GM21367 (cell line): ENCODE measurements at regions not wholly inside any gene's neighbourhood (a gene's known extent, or its start where the extent isn't known, plus 50 kb on each side); places are given as distances from the start of the nearest gene placed in this dataset.
A peak's percentile ranks its signal among the peaks of the same experiment; 100 is the strongest.

Experiments used
- ATAC-seq: cut with Tn5 transposase; IDR thresholded peaks from one replicate; pipeline ENCODE4 v1.9.1; 2021; ENCODE audit not compliant: unreplicated experiment

DNA sequence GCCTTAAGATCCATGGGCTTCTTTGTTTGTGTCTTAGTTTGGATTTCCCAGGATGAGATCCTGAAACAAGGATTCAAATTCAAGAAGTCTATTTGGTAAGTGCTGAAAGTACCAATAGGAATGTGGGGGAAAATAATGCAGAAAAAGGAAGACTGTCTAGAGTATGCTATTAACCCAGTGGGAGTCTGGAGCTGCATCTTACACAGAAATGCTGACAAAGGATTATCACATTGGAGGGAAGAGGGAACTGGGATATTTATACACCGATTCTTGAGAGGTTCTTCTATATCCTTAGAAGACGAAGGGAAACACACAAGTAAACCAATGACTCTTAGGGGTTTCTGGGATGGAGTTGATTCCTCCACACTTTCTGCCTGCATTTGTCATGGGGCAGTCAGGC is 294.8 kb upstream of the FIGN start:
- no peak for ATAC-seq

DNA sequence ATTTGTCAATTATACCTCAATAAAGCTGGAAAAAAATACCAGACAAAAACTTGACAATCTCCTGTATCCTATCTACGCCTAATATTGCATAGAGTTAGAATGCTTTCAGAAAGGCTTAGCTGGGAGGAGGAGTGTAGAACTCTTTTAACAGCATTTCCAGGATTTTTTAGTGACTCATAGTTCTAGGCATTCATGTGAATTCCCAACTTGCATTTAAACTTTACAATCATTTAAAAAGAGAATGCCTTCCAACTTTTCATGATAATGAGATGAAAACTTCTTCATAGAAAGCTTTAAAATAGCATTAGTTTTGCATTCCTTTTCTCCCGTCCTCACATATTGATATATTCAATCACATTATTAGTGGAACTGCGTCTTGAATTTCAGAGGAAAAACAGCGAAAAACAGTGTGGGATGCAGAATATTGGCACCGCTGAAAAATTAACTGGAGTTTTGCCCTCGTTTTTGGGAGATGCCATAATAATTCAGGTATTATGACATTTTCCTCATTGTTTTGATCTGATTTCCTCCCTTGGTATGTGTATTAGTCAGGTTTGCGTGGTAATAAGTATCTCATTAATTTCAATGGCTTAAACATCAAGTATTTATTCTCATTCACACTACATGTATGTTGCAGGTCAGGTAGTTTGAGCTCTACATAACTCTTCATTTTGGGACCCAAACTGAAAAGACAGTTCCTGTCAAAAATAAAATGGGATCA is 293.2 kb upstream of the FIGN start:
- ATAC-seq, result no peak

DNA sequence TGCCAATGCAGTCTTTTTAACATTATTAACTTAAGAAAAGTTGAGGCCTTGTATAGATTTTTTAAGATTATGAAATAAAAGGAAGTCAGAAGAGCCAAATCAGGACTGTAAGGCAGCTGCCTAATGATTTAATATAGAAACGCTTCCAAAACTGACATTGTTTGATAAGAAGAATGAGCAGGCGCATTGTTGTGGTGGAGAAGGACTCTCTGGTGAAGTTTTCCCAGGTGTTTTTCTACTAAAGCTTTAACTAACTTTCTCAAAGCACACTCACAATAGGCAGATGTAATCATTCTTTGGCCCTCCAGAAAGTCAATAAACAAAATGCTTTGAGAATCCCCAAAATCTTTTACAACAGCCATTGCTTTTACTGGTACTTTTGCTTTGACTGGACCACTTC is 288.6 kb upstream of the FIGN start:
- ATAC-seq, result no peak

DNA sequence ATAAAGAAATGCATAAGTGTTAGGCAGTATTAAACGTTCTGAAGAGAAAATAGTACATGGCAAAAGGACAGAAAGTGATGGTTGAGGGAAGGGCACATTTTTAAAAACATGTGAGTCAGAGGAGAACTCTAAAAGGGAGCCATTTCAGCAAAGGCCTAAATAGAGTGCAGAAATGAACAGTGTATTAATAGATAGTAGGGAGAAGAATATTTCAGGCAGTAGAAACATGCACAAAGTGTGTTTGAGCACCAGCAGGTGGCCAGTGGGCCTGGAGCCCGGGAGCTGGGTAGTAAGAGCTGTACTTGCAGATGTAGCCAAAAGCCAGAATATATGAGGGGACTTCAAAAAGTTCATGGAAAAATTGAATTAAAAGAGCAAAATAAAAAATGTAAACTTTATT is 288.1 kb upstream of the FIGN start:
- no peak for ATAC-seq

DNA sequence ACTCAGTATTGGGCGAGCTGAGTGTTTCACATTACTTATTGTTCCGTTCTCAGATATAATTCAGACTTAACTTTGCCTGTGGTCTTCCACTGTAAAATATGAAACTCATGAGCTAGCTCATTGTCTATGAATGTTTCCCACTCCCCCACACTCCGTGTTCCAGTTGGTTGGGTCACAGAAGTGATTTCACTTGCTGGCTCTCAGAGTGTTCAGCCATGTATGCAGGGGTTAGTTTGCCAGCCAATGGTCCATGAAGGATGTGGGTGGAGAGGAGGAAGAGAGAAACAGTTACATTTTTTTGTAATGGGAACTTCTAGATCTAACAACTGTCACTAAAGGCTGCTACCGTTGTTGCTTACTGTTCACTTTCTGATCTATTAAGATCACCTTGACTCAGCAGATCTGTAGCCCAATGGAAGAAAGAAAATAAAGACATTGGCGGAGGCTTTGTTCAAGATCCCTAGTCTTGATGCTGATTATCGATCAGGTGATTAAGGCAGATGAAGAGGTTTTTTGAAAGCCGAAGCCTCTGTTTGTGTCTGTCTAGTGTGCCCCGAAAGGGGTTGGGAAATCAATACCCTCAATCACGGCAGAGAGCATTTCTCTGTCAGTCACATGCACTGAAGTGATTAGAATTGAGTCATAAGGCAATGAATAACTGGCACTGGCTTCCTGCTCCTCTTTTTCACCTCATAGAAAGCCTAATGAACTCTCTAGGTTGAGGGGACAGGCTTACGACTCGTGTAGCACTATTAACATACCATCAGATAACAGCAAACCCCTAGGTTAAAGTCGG is 279.7 kb upstream of the FIGN start:
- ATAC-seq, result peak; percentile 98

DNA sequence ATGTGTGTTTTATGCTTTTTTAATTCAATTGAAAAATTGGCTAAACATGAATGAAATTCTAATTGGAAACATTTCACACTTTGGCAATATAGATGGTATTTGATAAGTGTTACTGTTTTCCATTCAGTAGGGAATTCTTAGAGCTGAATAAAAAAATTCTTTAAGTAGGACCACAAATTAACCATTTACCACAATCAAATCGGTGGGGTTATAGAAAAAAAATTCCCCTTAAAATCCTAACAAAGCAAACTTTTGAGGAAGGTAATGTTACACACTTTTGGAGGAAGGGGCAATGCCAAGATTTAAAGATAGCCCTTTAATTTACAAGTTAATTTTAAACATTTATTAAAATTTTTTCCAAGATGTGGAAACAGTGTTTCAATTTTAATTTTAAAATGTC is 279.0 kb upstream of the FIGN start:
- no peak for ATAC-seq

DNA sequence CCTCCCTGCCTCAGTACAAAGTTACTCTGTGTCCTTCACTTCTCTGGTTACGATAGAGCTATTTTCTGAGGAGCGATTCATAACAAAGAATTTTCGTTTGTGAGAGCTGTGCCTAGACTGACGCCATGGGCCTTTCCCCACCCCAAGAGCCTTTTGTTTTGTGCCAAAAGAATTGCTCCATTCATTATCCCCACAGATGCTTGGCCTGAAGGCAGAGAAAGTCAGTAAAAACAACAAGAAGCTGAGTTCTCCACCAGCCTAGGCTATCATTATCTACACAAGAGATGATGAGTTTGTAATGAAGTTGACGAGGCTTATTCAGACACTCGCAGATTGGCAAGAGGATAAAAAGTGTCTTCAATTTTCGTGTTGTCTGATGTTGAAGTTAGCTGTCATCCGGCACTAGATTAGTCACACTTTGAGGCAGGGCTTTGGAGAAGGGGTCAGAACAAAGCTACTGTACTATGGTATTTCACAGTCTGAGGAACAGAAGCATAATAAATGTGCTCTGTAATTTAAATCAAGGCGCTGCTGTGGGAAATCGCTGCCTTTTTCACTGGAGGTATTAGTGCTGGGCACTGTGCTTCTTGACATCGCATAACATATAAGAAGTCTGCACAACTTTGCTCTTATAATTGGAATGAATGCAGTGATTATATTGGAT is 278.4 kb upstream of the FIGN start:
- ATAC-seq, result no peak

DNA sequence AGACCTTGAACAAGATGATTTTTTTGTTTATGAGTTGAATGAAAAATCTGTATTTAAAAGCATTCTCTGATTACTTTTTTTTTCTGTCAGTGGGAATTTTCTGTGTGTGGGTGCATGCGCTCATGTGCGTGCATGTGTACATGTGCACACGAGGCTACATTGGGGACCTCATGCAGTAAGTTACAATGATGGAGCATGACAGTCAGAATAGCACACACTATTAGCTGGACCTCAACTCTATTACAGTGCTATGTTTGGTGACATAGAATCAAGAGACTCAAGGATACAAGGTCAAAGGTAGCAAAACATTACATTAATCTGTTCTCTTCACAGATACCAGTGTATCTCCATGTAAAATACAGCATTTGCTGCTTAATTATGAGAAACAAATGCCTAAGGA is 276.8 kb upstream of the FIGN start:
- no peak for ATAC-seq

DNA sequence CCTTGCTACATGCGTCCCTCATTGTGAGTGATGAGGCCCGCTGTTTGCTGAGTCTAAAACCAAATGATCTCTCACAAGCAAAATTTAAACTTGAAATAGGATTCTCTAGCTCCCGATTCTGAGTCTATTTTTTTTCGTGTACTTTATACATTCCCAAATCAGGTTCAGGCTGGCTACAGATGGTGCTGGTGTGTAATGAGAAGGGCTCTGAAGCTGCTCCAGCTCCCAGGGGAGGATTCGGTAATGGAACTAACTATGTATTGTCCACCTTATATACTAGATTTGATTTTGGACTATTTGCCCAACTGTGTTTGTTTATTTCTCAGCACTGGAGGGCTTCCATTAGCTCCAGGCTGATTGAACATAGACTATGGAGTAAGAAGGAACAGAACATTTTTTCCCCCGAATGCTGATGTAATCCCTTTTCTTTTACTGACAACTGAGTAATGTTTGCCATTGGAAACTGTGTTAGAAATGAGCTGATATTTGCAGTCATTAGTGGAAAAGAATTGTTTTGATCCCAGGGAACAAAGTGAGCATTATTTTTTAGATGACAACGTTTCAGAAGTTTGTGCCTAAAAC is 274.0 kb upstream of the FIGN start:
- ATAC-seq, result no peak

DNA sequence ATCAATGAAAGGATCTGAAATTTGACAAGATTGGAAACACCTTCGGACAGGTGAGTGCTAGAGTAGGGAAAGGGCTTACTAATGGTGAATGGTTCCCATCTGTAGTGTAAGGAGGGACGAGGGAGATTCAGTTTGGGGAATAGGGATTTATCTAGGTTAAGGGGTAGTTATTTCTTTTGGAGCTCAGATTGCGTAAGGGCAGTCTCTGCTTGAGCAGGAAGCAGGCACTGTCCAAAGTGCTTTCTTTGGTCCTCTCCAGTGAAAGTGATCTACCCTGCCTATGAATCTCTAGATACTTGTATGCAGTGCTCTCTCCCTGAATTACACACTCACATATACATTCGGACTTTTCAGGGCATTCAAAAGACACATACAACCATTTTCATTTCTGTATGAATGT is 272.9 kb upstream of the FIGN start:
- no peak for ATAC-seq

DNA sequence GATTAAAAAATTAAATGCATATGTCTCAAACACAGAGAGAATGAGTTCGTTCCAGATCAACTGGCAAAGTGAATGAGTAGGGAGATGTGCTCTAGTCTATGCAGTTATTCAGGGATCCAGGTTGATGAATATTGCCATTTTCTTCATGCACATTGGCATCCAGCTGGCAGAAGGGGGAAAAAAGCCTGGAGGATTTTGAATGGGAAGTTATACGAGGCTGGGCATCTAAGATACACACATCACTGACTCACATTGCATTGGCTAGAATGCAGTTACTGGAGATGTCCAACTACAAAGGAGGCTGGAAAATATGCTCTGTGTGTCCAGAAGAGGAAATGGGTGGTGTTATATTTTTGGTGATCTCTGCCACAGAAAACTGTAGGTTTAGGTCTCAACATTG is 270.9 kb upstream of the FIGN start:
- no peak for ATAC-seq

DNA sequence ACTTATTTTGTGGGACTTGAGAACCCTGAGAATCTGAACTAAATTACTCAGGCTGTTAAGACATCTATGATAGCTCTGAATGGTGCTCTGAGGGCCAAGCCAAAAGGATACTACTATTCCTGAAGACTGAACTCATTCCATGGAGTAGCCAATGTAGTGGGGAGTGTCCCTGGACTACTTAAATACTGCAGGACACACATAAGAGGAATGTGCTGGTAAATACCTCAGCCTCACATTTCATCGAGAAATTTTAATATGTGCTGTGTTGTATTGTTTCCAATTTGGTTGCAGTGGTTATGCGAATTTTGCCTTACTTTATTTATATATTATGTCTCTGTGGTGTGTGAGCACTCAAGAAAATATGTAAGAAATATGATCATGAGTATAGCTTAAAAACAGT is 264.4 kb upstream of the FIGN start:
- ATAC-seq, result no peak

DNA sequence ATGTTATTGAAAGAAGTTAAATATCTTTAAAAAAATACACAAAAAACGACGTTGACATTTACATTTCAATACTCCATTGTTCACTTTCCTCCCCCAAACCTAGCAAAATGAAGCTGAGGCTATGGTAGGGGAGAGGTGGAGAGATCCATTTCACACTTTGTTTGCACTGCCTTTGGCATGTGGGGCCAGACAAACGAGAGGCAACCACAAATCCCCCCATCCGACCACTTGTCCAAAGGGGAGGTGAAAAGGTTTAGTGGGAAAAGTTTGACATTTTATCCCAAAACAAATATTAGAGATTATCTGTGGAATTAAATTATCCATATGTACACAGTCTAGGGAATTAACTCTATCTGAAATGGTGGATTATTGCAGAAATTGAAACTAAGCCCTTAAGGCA is 261.7 kb upstream of the FIGN start:
- no peak for ATAC-seq

DNA sequence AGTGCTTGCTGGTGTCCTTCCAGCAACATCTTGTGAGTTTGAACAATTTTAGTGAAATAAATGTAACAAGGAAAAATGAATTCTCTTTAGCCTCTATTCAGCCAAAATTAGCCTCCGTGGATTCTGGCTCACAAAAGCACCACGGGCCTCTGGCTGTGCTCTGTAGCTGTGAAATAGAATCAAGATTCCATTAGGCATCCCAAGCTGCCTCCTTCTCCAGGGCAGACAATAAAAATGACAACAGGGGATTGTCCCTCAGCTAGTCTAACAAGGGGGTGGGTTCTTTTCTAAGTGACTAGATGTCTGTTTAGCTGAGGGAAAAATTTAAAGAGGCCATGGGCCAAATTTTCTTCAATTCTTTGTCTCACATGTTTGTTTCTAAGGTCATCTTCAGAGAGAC is 254.7 kb upstream of the FIGN start:
- ATAC-seq, result no peak

DNA sequence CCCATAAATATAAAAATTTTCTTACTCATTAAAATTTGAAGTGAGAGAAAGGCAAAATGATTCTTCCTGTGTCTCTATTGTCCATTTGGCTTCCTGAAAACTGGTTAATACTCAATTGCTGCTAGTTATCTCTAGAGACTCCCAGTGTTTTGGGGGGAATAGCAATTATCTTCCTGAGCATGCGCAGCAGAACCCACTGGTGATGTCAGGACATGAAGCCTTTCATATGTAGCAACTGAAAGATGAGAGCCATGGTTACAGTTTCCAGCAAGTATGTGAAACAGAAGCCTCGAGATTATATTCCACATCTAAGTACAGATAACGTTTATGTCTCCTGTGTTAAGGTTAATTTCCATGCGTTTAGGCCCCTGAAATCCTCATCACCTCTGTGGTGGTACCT is 254.3 kb upstream of the FIGN start:
- ATAC-seq, result no peak

DNA sequence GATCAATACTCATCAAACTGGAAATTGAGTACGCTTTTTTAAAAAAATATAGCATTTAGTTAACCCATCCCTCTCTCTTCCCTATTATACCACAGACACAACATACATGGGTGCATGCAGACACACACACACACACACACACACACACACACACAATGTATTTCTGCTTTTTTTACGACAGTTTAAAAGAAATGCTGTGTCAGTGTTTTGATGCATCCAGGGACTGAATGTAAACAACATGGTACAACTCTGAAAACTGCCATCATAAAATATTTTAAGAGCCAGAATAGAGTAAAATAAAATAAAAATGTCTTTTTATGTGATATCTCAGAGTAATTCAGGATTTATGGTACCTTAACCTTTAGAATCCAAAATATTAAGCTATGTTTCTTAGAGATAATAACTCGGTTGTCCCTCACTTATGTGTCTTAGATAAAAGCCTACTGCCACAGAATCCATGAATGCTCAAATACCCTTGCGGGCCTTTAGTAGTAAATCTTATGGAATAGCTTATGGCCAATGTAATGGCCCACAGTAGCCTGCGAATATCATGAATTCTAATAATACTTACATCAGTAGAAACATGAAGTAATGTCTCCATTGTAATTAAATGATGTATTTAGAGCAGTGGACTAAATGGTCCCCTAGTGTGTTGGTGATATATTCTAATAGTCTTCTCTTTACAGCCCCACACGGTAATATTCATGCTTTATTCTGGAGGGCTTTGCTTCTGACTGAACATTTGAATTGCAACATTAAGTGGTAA is 251.6 kb upstream of the FIGN start:
- no peak for ATAC-seq

DNA sequence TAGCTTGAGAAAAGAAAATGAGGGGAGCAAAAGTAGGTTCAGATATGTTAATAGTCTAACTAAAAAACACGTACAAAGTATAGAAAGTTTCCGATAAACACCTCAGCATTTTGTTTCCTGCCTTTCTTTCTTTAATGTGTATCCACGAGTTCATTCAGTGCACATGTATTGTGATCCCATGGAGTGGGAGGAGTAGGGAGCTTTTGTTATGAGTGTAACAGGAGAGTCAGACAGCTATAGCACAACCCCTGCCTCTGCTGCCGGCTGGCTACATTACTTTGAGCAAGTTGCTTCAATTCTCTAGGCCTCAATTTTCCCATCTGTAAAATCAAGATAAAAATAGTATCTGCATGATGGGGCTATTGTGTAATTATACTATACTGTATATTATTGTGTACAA is 249.2 kb upstream of the FIGN start:
- ATAC-seq, result no peak

DNA sequence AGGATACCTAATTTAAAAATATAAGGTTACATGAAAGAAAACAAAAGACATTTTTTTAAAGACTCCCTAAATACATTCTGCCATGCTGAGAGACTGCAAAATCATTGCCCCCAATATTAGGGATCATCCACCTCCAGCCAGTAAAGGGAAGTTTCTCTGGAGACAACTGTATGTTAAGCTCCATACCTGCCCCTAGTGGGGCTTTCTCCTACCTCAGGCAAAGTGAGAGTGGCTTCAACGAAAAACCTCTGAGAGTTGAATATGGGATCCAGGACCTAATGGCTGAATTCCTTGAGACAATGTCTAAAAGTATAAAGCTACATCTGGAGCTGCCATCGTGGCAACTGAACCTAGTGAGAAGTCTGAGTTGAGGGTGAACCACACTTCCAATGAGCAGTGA is 248.1 kb upstream of the FIGN start:
- no peak for ATAC-seq

DNA sequence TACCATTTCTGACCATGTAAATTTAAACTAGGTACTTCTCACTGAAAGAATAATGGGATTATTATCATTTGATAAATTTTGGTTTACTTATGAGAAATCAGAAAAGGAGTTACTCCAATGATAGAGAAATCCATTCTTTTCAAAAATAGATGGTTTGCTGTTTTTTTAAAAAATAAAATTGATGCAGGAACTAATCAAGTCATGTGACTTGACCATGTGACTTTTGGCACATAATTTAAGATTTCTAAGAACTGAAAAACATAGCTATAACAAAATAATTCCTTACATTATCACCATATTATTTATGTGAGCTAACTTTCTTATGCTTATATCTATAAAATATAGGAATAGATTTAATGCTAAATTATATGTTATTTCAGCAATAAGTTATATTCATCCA is 247.1 kb upstream of the FIGN start:
- ATAC-seq, result no peak

DNA sequence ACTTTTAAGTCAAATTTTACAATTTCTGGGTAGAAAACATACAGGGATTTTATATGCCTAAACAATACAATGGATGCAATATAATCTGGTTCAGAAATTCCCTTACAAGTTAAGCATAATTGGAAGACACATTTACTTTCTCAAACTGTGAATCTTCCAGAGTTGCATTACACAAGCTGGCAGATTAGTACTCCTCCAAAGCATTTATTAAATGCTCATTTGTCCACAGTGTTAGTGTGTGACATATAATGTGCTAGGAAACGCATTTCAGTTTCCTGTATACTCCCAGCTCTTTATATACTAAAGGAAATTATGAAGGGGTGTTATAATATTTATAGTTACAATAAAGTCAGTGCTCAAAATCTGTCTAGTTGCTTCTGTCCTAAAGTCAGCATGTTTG is 239.0 kb upstream of the FIGN start:
- ATAC-seq, result no peak
